NCI-H460 (cell line): ENCODE measurements at regions not wholly inside any gene's neighbourhood (a gene's known extent, or its start where the extent isn't known, plus 50 kb on each side); places are given as distances from the start of the nearest gene placed in this dataset.
"Not testable (repeated sequence)": the region's sequence is repeated elsewhere in the genome, so short reads cannot be mapped to it uniquely, and the experiment has no call there.

Source experiments
- DNase-seq: peaks from one replicate; pipeline ENCODE4 v3.0.0-alpha.2; 2016; ENCODE audit warnings: low read depth; ENCODE audit errors: extremely low read depth

DNA sequence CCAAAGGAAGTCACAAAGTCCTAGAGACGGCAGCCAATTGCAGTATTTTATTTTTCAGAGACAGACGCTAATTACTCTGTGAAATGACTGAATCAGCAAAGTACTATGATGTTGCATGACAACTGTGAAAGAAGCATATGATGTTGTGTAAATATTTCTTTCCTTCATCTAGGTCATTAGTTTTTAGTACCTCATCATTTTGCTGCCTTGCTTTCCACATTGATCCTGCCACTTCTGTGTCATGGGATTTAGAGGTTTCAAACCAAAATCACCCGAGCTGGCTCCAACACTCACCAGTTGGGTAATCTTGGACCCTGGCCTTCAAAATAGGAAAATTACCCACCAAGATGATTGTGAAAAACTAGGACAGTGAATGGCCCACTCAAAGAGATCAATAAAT is 585.2 kb downstream of the ACTL7B start:
- no peak for DNase-seq

DNA sequence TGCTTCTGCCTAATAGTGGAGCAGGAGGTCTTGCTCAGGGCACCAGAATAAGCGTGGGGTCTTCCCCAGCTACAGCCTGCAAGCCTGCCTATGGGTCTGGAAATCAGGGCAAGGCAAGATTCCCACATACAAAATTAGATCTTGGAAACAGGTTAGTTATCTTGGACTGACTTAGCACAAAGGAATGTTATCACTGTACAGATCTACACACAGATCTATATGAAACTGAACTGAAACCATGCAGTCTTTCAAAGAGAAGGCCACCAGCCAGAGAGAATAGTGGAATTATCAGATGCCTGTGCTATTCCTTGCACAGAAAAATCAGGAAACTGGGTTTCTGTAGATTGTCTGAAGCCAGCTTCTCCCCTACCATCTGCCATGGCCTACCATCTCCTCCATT is 585.7 kb downstream of the ACTL7B start:
- DNase-seq = no peak

DNA sequence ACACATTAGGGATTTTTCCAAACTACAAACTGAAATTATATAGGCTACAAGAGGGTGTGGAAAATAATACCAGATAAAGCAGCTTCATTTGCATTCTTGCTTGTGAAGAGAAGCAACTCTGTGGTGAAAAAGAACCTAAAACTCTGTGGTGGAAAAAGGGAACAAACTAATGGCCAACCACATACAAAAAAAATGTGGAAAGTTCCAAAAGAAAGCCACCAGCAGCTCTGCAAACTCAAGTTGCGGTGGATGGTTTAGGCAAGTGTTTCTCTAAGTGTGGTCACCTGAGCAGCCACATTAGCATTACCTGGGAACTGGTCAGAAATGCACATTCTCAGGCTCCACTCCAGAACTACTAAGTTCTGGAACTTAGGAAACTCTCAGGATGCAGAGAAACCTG is 586.4 kb downstream of the ACTL7B start:
- no peak for DNase-seq

DNA sequence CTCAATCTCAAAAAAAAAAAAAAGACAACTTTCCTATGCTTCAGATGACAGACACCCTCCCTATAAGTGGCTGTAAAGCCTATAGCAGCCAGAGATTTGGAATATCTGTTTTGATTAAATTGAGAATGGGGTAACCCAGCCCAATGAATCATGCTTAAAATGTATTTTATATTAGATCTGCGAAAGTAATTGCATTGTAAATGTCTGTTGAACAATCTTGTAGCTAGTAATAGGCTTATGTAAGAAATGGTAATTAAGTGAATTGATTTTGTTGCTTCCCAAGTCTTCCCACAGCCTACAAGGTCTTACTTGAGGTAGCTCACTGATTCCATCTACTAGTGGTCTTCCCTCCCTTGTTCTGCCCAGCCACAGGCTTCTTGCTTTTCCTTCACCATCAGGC is 590.7 kb downstream of the ACTL7B start:
- no peak for DNase-seq

DNA sequence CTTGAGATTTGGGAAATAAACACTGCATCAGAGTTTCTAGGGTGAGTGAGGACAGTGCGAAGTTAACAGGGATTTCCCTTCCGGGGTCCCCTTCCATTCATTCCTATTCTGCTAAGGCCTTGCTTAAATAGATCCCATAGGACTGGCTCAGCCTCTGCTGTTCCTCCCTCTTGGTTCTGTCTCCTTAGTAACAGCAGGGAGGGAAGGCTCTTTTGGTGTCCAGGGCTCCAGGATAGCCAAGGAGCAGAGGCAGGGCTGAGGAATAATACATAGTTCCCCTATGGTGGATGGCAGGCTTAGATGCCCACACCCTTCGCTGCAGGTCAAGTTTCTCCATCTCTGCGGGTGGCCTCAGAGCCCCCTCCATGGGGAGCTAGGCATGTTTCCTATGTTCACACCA is 591.7 kb downstream of the ACTL7B start:
- DNase-seq = no peak

DNA sequence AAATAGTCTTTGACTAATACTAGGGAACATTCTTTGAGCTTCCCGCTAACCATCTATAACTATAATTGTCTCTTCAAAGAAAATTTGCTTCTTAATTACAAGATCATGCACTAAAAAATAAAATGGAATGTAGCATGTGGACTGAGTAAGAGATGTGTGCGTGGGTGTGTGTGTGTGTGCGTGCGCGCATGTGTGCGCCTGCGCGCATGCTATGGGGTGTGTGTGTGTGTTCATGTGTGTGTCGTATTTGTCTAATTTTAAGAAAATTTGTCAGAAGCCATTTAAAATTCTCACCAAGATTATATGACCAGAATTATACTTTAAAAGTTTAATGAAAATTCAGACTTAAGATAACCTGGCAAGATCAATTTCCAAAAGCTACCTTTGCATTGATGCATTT is 593.0 kb downstream of the ACTL7B start:
- DNase-seq = no peak

DNA sequence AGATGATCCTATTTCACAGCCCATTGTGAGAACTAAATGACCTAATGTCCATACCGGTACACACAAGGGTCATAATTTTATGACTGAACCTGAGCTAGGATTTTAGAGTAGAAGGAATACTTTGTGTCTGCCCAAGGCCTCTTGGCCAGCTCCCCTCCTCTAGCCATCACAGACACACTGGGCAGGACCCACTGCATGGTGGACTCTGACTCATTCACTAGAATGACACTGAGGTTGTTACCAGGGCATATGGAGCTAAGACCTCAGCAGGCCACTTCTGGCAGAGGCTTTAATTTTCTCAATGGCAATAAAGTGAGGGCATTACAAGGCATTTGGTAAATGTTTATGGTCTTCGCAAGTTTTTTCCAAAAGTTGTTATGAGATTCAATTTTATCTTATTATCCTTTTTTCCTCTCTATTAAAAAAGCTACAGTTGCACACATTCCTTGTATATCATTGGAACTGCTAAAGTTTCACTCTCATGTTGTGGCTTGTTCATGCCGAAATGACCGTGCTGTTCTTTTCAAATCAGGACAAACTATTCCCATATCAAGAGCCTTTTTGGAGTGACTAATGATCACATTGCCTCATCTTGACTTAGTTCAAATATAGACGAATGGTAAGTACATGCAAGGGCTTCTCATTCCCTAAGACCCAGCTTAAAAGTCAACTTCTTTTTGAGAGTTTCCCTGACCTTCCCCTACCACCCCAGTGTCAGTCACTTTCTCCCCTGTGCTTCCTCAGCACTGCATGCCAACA is 595.7 kb downstream of the ACTL7B start:
- no peak for DNase-seq

DNA sequence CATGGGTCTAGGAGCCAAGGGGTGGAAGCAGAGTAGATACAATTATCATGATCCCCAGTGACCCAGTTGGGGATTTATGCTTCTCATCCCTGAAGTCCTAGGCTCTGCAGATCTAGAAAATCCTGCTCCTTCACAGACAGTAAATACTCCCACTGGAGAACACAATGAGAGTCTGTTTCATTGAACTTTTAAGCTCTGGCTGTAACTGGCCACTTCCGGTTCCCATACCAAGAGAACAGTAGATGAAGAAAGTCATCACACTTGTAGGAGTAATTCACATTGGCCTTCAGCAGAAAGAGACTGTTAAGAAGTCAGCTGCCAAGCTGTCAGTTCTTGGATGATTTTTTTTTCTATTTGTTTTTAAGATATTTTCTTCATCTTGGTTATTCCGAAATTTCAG is 597.1 kb downstream of the ACTL7B start:
- DNase-seq = no peak

DNA sequence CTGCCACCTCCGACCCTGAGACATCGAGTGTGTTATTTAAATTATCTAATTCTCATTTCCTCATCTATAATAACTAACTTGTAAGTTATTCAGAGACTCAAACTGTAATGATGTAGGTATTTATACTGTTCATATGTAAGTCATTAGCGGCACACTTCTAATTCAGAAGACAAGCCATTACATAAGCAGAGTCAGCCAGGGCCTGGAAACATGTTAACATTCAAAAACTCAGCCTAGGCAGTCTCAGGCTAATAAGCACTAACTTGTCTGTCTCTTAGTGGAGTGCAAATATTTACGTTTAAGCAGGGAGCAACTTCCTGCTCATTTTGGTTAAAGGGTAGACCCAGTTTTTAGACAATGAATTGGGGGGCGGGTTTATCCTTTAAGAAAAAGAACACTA is 598.4 kb downstream of the ACTL7B start:
- no peak for DNase-seq

DNA sequence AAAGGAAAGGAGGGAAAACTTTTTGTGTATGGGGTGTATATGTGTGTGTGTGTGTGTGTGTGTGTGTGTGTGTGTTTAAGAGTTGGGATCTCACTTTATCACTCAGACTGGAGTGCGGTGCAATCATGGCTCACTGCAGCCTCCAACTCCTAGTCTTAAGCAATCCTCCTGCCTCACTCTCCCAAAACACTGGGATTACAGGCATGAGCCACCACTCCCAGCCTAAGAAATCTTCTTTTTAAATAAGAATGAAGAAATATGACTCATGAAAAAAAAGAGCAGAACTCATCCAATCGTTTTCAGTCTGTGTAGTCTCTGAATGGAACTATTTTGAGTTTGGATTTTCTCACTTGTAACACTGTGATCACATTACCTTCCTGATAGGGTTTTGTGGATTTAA is 601.5 kb downstream of the ACTL7B start:
- DNase-seq = no peak

DNA sequence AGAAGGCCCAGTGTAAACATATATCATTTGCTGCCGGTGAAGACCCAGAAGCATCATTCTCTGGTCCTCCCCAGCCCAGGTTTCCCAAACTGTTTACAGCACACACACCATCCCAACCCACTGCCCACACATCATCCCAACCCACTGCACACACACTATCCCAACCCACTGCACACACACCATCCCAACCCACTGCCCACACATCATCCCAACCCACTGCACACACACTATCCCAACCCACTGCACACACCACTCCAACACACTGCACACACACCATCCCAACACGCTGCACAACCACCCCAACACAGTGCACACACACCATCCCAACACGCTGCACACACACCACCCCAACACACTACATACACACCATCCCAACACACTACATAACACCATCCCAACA is 608.4 kb downstream of the ACTL7B start:
- DNase-seq = not testable (repeated sequence)

DNA sequence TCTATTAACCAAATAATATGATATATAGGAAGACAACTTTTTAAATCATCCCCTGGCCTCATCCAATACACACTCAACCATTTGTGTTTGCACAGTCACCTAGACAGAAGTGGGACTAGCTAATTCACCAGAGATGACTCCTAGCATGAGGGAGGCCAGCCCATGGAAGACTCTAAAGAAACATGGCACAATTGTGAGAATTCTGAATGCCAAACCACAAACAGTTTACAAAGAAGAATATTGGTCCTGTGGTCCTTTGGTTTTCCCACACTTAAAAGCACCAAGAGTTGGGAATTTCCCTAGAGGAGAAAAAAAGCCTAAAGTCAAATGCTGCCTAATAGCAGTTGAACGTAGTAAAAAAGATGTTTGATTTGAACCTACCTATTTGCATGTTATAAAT is 609.9 kb downstream of the ACTL7B start:
- no peak for DNase-seq

DNA sequence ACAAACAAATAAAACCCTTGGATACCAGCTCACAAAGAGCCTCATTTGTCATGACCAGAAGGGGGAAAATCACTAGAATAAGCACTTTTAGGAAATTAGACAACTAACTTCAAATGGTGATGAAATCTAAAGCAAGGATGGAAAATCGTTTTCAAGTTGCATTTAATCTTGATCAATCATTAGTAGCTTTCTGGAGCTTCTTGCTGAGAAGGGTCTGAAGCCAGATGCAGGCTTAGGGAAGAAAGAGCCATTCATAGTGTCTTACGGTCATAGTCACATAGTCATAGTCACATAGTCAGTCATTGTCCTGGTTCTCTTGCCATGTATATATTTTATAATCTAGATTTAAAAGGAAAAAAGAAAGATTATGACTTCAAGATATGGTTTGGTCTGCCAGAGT is 610.5 kb downstream of the ACTL7B start:
- no peak for DNase-seq

DNA sequence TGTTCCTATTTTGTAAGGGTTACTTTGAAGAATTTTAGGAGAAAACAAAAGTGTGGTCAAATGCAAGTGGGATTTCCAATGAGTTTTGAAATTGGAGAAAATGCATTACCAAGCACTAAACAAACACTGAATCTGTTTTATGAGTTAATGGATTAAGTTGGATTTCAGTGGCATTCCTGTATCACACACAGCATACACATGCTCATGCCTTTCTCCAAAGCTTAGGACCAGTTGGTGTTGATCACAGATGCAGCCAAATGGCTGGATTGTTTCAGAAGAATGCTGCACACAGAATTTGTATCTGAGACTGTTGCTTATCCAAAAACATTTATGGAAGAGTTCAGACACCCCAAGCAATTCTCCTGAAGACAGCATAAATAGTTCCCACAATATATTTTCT is 611.1 kb downstream of the ACTL7B start:
- no peak for DNase-seq

DNA sequence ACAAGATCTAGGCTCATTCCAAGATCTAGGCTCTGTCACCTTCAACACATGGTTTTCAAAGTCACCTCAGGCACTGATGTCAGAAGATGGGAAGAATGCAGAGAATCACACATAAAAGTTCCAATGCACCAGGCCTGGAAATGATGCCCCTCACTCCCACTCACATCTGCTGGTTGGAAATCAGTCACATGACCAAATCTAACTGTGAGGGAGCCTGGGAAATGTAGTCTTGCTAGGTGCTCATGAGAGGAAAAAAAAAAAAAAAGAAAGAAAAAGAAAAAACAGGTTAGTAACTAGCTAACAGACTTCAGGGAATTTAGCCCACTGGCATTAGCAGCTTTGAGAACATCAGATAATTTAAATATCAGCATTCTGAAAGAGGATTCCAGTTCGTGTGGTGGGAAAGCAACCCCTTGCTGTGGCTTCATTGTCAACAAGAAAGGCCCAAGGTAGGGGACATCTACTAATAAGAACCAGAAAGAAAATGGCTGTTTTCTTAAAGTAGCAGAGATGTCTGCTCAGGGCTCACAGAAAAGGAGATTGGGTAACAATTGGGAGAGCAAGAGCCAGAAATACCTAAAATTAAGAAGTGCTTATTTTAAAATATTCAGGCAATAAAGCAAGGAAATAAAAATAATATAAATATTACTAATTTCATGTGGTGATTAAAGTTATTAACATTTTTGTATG is 614.3 kb downstream of the ACTL7B start:
- DNase-seq = no peak

DNA sequence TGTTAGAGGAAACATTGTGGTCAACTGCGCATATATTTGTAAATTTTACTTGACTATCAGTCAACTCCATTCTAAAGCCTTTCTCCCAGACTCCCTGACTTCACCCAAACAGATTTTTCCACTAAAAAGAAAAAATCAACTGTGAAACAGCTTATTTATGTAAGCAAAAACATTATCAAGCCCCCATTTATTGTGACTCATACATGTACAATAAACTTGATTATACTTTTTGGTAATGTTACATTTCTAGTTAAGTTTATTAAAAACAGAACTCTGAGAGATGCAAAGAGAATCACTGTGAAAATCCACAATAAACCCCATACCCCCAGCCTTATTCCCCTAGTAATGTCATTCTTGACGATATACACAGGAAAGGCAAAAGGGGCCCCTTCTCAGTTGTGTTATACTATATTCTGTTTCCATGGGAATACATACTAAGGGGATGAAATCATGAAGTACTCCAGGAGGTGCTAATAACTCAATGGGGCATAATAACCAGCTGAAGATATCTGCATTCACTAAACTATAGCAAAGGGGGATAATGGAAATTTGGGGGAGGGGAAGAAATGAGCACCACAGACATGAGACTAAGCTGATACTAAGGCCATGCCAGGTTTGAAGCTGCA is 616.0 kb downstream of the ACTL7B start:
- no peak for DNase-seq

DNA sequence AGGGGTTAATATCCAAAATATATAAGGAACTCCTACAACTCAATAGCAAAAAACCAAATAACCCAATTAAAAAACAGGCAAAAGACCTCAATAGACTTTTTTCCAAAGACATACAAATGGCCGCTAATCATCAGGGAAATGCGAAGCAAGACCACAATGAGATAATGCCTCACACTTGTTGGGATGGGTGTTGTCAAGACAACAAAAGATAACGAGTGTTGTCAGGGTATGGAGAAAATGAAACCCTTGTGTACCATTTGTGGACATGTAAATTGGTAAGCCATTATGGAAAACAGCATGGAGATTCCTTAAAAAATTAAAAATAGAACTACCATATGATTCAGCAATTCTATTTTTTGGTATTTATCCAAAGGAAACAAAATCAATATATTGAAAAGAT is 620.2 kb downstream of the ACTL7B start:
- no peak for DNase-seq

DNA sequence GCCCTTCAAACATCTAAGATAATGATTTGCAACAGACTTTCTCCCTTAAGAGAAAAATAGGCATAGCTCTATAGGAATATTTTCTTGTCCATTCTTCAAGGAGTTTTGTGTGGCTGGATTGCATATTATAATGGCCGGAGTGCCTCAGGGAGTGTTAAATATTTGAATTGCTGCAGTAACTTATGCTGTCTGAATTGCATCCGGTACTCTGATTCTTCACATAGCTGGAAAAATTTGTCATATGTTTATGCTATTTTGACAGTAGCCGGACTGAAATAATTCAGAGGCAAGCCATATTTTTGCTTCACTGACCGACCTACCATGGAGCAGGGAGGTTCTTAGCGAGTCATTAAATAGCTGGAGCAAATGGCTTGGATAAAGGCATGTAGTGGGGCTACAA is 621.0 kb downstream of the ACTL7B start:
- DNase-seq = no peak

DNA sequence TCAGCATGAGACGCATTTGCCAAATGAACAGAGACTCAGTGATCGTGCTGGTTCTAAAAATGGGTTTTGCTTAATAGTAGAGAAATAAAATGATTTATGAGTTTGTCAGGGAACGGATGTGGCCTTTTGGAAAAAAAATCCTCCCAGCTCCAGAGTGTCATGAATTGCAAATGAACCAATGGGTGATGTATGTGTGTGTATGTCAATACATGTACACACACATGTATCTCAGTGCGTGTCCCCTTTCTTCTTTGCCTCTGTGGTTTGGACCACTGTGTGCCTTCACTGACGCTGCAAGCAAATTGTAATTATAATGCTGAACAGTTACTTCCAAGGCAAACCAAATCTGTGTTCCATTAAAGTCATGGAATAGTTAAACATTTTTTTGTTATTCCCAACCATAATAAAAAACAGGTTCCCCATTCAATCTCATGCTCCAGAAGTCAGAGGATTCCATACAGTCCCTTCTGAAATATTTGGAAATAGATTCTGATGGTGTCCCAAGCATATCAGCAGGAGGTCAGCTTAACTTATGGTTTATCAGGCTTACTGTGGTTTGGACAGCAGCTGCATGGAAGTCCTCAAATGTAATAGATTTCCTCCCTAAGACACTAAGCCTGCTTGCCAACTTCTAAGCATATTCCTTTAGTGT is 630.5 kb downstream of the ACTL7B start:
- no peak for DNase-seq

DNA sequence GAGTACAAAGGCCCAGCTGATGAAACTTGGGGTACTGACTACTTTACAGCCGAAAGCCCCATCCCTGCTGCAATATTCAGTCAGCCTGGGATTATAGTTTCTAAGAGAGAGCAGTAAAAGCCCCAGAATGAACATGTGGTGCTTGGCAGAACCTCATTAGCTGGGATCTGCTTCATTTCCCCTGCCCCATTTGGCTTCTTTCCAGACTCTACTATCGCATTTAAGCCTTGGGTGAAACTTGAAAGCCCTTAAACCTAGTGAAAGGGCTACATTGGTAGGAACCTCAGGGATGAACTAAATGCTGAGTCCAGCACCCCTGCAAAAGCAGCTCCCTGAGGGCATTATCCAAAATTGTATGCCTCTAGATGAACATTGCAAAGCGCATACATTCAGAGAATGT is 631.1 kb downstream of the ACTL7B start:
- no peak for DNase-seq

DNA sequence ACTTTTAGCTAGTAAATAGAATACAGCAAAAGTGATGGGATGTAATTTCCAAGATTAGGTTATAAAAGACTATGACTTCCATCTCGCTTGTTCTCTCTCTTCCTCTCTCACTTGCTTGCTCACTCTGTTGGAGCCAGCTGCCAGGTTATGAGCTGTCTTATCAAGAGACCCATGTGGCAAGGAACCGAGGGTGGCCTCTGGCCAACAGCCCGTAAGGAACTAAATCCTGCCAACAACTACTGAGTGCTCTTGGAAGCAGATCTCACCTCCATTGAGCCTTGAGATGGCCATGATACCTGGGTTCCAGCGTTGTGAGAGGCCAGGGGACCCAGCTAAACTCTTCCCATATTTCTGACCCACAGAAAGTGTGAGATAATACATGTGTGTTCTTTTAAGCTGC is 636.1 kb downstream of the ACTL7B start:
- DNase-seq = no peak
